Adrenal gland (tissue), 5 donors: ENCODE measurements at regions not wholly inside any gene's neighbourhood (a gene's known extent, or its start where the extent isn't known, plus 50 kb on each side); places are given as distances from the start of the nearest gene placed in this dataset.

Experiments
- CTCF ChIP-seq, 6 experiments: fragments of 450-650 bp in 4 of 6; fragments of 200-600 bp in 2 of 6; sonication (generic) in 1 of 6; IDR thresholded peaks; 1 replicate in 5 of 6; 2 replicates in 1 of 6; pipeline versions ENCODE4 v1.5.1 to v1.8.0; 2016 to 2021; ENCODE audit warnings: antibody characterized with exemption in 6 of 6, mild to moderate bottlenecking in 2 of 6, moderate library complexity in 1 of 6
- POLR2A ChIP-seq, 2 donors: fragments of 450-650 bp; IDR thresholded peaks; one replicate each; pipeline ENCODE4 v1.6.1; 2017; ENCODE audit warnings: antibody characterized with exemption in 2 of 2, mild to moderate bottlenecking in 2 of 2, moderate library complexity in 1 of 2
- donor health status: DM: no; HTN: no; CAD: no.

- TF ChIP-seq CTCF (IDR thresholded peaks at IDR 0.05) (no peak), POLR2A (IDR thresholded peaks at IDR 0.05) (no peak)
Measured at GRCh38 chr6:154909311-154909710, 85.8 kb upstream of the TIAM2 start.
